Erythroblast (primary cell): ENCODE measurements at regions not wholly inside any gene's neighbourhood (a gene's known extent, or its start where the extent isn't known, plus 50 kb on each side); places are given as distances from the start of the nearest gene placed in this dataset.

ENCODE experiments used
- GATA1 ChIP-seq: IDR thresholded peaks from 2 replicates; pipeline ENCODE4 v1.6.1; 2011; ENCODE audit warnings: low read depth, mild to moderate bottlenecking, control low read depth, low read length, moderate library complexity
- POLR2A ChIP-seq: IDR thresholded peaks from 2 replicates; pipeline ENCODE4 v1.6.1; 2011; ENCODE audit warnings: mild to moderate bottlenecking, low read length

DNA sequence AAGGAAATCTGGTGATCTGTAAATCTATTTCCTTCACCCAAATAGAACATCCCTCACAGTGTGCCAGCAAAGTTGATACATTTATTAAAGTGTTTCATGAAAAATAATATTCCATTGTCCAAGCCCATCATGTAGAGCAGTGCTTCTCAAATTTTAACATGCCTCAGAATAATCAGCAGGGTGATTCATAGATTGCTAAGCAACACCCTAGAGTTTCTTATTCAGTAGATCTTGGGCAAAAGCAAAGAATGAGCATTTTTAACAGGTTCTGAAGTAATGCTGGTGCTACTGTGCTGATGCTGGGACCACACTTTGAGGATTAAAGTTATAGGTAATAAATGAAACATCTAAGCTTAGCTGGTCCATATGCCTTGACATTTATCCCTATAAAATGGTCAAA, 210.5 kb downstream of the ZIC4 start:
- TF ChIP-seq POLR2A (no peak), GATA1 (no peak)
